GM12892 (cell line): ENCODE measurements at regions not wholly inside any gene's neighbourhood (a gene's known extent, or its start where the extent isn't known, plus 50 kb on each side); places are given as distances from the start of the nearest gene placed in this dataset.
A peak's percentile ranks its signal among the peaks of the same experiment; 100 is the strongest.

Experiments used
- DNase-seq: peaks from one replicate; pipeline ENCODE4 v3.0.0; 2011; ENCODE audit not compliant: insufficient read length
- FAIRE-seq: peaks from 2 replicates; lab custom pipeline; 2011; peaks lifted over from hg19 to GRCh38; lab: Jason Lieb, UNC
- POLR2A ChIP-seq: IDR thresholded peaks from 2 replicates; pipeline ENCODE4 v1.6.1; 2011; ENCODE audit warnings: low read depth, low read length, control low read depth
- POLR2AphosphoS5 ChIP-seq: IDR thresholded peaks from 2 replicates; pipeline ENCODE4 v1.6.1; 2011; ENCODE audit warnings: low read depth, low read length, control low read depth
- TAF1 ChIP-seq: IDR thresholded peaks from 2 replicates; pipeline ENCODE4 v1.6.1; 2011; ENCODE audit warnings: low read depth, mild to moderate bottlenecking, control low read depth, low read length, borderline replicate concordance

DNA sequence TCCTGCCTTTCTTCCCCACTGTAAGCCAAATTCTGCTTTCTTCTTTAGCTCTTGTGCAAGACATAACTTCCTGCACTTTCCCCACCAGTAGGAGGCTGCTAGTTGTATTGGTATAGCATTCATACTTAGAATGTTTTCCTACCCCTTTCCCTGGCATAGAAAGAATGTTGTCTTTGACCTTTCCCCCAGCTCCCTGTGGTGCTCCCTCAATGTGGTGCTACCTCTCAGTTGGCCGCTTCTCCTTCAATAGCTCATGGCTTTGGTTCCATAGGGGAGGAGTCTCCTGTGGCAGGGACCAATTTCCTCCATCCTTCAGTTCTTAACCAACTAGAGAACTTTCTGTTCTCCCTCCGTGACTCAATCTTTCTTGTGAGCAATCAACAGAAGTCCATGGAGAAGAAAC is 67.5 kb upstream of the AKAP13 start:
- FAIRE-seq (peak; percentile 57), DNase-seq (no peak)
- TF ChIP-seq TAF1, result no peak
- 0 out of 2 replicates have a peak, but pooled peaks have one; percentile 7 for TF ChIP-seq POLR2AphosphoS5

DNA sequence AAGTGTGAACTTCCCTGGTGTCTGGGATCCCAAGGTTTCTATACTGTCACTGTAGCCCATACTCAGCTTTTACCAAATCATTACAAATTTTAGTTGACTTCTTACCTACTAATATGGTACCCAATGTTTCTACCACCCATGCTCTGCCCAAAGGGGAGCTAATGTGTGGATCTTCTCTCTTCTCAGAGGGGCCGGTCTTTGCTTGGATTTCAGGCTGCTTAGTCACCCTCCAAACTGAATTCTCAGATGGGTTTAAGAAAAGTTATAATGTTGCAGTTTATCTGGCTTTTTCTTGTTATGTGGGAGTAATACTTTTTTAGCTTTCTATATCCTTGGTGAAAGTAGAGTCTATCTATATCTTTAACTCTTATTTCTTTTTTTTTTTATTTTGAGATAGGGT is 67.1 kb upstream of the AKAP13 start:
- FAIRE-seq (no peak), DNase-seq (no peak)
- no peak for TF ChIP-seq POLR2AphosphoS5
- TF ChIP-seq POLR2A, result no peak
- no peak for TF ChIP-seq TAF1

DNA sequence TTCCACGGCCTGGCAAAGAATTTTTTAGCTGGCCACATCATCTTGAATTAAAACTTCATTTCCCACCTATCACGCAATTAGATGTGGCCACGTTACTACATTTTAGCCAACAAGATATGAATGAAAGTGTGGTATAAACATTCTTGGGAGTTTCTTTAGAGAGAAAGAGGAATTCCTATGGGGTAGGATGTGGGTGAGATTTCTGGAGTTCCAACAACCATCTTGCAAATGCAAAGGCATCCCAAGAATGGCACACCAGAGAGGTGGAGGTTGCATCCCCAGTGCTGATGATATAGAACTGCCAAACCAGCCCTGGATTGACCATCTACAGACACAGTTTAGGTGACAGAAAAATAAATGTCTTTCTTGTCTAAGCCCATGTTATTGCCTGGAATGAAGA is 66.3 kb upstream of the AKAP13 start:
- DNase-seq (no peak), FAIRE-seq (no peak)
- no peak for TF ChIP-seq TAF1
- no peak for TF ChIP-seq POLR2AphosphoS5

DNA sequence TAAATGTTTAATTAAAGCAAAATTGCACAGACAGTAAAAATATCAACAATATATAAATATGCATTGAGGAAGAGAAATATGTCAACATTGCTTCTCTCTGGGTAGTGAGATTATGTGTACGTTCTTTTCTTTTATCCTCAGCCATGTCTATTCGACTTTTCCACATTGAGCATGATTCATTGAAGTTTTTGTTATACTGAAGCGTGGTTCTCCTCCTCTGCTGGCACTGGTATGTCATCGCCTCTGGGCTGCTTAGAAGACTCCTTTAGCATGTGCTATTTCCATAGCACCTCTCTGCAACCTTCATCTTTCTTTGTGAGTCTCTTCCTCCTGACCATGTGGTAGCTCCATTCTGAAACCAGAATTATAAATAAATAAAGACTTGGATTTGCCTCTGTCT is 65.8 kb upstream of the AKAP13 start:
- FAIRE-seq (no peak), DNase-seq (no peak)
- TF ChIP-seq TAF1, result no peak
- TF ChIP-seq POLR2AphosphoS5, result no peak
- TF ChIP-seq POLR2A, result no peak

DNA sequence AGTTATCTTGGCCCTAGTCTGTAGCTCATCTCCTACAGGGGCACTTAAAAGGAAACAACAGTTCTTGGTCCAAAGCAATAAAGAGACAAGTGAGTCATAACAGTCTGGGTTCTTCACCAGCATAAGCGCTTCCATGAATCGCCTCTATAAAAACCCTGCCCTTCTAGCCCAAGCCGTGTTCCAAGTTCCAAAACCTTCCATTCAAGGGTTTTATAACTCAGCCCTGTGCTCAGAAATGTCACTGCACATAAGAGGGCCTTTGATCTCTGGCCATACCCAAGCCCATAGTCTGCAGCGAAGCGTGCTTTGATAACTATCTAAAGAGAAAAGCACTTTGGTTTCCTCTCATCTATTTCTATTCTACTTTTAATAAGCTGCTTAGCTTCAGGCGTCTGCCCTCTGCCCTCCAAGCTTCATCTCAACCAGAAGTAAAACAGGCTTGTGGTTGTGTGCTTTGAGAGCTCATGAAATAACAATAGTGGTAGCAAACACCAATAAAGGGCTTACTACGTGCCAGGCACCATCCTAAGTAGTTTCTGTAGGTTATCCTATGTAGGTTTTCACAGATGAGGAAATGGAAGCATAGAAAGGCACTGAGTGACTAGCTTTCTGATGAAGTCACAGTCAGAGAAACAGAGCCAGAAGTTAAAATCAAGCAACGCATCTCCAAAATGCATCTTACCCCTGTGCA is 64.0 kb upstream of the AKAP13 start:
- TF ChIP-seq POLR2A (no peak), POLR2AphosphoS5 (no peak), TAF1 (no peak)
- DNase-seq (no peak), FAIRE-seq (peak; percentile 48)

DNA sequence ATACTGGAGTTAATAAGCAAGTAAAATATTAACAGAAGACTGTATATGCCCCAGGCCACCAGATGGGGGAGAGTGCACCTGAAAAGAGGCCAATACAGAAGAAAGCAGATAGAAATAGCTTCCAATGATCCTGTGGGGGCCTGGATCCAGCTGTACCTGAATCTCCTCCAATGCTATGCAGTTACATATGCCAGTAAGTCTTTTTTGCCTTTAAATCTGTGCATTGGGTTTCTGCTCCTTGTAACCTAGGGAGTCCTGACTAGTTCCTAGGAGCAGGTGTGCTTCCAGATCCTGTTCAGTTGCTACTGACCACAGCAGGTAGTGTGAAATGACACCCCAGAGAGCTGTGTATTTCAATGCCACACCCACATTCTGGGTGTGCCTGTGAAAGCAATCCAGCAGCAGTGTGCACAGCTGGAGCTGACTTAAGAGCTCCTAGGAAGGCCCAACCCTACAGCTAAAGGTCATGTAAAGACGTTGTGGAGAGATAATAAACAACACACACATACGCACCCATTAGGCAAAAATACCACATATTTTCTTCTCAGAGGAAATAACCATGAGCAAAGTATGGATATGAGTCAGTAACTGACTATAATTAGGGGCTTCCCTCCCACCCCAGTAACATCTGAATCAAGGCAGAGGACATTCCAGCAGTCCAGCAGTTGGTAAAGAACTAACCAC is 62.2 kb upstream of the AKAP13 start:
- TF ChIP-seq POLR2AphosphoS5 (no peak), POLR2A (no peak)
- DNase-seq (no peak), FAIRE-seq (peak; percentile 85)

DNA sequence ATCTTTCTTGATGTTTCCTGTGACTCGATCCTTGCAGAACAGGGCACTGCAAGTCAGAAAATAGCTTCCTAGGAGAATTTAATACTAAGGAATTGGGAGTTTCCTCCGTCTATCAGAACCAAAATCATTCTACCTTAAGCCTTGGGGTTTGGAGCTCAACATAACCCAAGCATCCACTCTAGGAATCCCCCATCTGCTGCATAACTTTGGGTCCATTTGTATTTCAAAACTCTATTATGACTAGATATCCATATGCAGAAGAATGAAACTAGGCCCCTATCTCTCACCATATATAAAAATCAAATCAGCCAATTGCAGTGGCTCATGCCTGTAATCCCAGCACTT is 61.7 kb upstream of the AKAP13 start:
- TF ChIP-seq POLR2AphosphoS5 (no peak), POLR2A (no peak), TAF1 (no peak)
- no peak for DNase-seq
- FAIRE-seq, result no peak

DNA sequence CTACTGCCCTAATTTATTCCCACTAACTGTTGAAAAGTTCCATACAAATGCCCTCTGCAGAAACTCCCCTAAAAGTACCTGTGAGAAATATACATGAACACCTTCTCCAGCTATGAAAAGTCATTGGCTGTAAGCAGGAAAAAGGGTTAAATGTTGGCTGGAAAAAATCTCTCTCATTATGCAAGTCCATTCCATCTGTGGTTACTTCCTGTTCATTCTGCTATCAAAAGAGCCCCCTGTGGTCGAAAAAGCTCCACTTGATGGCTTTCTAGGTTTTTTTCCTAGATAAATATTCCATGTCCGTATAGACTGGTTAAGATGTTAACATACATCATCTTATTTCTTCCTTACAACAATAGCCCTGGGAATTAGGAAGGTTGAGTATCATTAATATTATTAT is 56.2 kb upstream of the AKAP13 start:
- TF ChIP-seq POLR2AphosphoS5 (no peak), POLR2A (no peak), TAF1 (no peak)
- FAIRE-seq (no peak), DNase-seq (no peak)

DNA sequence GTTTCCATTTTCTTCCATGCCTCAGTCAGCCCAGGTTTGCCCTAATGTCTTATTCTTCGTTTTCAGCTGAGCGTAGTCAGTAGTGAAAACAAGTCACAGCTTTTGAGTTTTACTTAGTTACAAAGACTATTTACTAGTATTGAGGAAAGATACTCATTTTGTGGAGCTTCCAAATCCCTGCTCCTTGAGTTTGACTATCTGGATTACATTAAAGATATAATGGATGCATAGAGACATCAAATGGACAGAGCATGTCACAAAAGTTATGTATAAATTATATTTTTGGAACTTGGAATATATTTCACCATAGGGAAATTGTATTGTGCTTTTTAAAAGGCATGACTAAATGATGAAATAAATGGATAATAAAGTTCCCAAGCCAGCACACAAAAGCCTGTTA is 54.6 kb upstream of the AKAP13 start:
- no peak for FAIRE-seq
- TF ChIP-seq TAF1 (no peak), POLR2AphosphoS5 (no peak), POLR2A (no peak)
- DNase-seq, result no peak

DNA sequence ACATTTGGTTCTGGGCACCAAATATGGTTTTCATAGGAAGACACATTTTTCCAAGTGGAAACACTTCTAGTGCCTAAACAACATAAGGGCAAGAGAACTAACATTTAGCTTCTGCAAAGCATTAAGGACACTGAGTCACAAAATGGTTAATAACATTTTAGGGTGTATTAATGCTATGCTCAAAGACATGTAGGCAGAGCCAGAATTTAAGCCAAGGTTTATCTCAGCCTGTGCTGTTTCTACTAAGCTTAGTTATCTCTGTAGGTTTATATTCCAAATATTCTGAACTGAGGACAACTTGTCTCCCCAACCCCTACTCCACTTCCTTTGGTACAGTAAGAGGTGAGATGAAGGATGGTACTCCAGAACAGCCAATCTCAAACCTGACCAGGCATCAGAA is 54.1 kb upstream of the AKAP13 start:
- no peak for TF ChIP-seq POLR2A
- TF ChIP-seq POLR2AphosphoS5, result no peak

DNA sequence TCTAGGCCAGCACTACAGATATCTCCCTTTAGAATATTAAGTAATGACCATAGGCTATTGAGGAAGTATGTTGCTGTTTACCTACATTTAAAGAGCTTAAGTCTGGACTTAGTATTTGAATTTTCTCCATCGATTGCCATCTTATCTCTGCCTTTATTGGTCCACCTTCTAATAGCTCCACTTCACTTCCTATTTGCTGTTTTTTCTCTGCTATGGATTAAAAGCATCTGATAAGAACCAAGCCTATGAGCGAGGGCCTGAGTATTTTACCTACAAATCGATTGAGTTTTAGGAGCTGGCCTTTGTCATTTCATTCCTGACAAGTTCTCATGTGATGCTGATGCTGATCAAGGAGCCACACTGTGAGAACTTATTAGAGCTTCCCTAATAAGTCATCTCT is 52.6 kb upstream of the AKAP13 start:
- DNase-seq, result no peak
- FAIRE-seq, result no peak
- TF ChIP-seq POLR2A (no peak), TAF1 (no peak), POLR2AphosphoS5 (no peak)

More for the DNA sequence above, 54.1 kb upstream of the AKAP13 start:
- no peak for DNase-seq
- no peak for FAIRE-seq
